H9 (cell line): ENCODE measurements at regions not wholly inside any gene's neighbourhood (a gene's known extent, or its start where the extent isn't known, plus 50 kb on each side); places are given as distances from the start of the nearest gene placed in this dataset.

Experiments
- DNase-seq: peaks from one replicate; pipeline ENCODE4 v3.0.0-alpha.2; 2017
- H2AFZ ChIP-seq: one replicate; pipeline ENCODE4 v1.6.1; 2013; ENCODE audit warnings: mild to moderate bottlenecking, low read length, control low read depth, moderate library complexity
- H2AK5ac ChIP-seq: 2 replicates; pipeline ENCODE4 v1.6.1; 2013; ENCODE audit warnings: low read length, control low read depth, mixed read lengths; ENCODE audit not compliant: insufficient read length
- H2BK120ac ChIP-seq: one replicate; pipeline ENCODE4 v1.6.1; 2013; ENCODE audit warnings: low read depth, mild to moderate bottlenecking, low read length, control low read depth, inconsistent platforms; ENCODE audit not compliant: poor library complexity, severe bottlenecking
- H2BK12ac ChIP-seq: 2 replicates; pipeline ENCODE4 v1.6.1; 2013; ENCODE audit warnings: low read length, control low read depth, mixed read lengths, low read depth; ENCODE audit not compliant: insufficient read length
- H2BK15ac ChIP-seq: 2 replicates; pipeline ENCODE4 v1.6.1; 2013; ENCODE audit warnings: low read depth, low read length, control low read depth
- H2BK20ac ChIP-seq: one replicate; pipeline ENCODE4 v1.6.1; 2013; ENCODE audit warnings: low read depth, mild to moderate bottlenecking, low read length, control low read depth, inconsistent platforms; ENCODE audit not compliant: poor library complexity, severe bottlenecking
- H2BK5ac ChIP-seq: 2 replicates; pipeline ENCODE4 v1.6.1; 2013; ENCODE audit warnings: low read length, control low read depth, mixed read lengths; ENCODE audit not compliant: insufficient read length
- H3K14ac ChIP-seq: 2 replicates; pipeline ENCODE4 v1.6.1; 2013; ENCODE audit warnings: low read length, control low read depth; ENCODE audit not compliant: insufficient read depth
- H3K18ac ChIP-seq: 2 replicates; pipeline ENCODE4 v1.6.1; 2013; ENCODE audit warnings: low read depth, mild to moderate bottlenecking, mixed read lengths, low read length, control low read depth; ENCODE audit not compliant: insufficient read length
- H3K23ac ChIP-seq: 2 replicates; pipeline ENCODE4 v1.6.1; 2013; ENCODE audit warnings: low read length, control low read depth, mixed read lengths, low read depth; ENCODE audit not compliant: insufficient read length
- H3K23me2 ChIP-seq: 2 replicates; pipeline ENCODE4 v1.6.1; 2013; ENCODE audit warnings: low read depth, mild to moderate bottlenecking, mixed read lengths, low read length, control low read depth; ENCODE audit not compliant: insufficient read length, poor library complexity, severe bottlenecking
- H3K27ac ChIP-seq: 2 replicates; pipeline ENCODE4 v1.5.1; 2013; ENCODE audit warnings: low read length, control low read depth, mixed read lengths, low read depth; ENCODE audit not compliant: insufficient read length
- H3K27me3 ChIP-seq: 2 replicates; pipeline ENCODE4 v1.6.1; 2013; ENCODE audit warnings: low read length, control low read depth, inconsistent platforms; ENCODE audit not compliant: insufficient read depth
- H3K4ac ChIP-seq: 2 replicates; pipeline ENCODE4 v1.6.1; 2013; ENCODE audit warnings: low read depth, mild to moderate bottlenecking, control low read depth, inconsistent platforms, low read length, moderate library complexity
- H3K4me1 ChIP-seq: 2 replicates; pipeline ENCODE4 v1.6.1; 2013; ENCODE audit warnings: low read length, control low read depth, inconsistent platforms; ENCODE audit not compliant: insufficient read depth
- H3K4me2 ChIP-seq: 2 replicates; pipeline ENCODE4 v1.6.1; 2013; ENCODE audit warnings: low read length, control low read depth, mixed read lengths; ENCODE audit not compliant: insufficient read length, insufficient read depth
- H3K56ac ChIP-seq: 2 replicates; pipeline ENCODE4 v1.6.1; 2013; ENCODE audit warnings: low read depth, mild to moderate bottlenecking, mixed read lengths, low read length, control low read depth; ENCODE audit not compliant: insufficient read length
- H3K79me1 ChIP-seq: 2 replicates; pipeline ENCODE4 v1.6.1; 2013; ENCODE audit warnings: low read depth, mild to moderate bottlenecking, moderate library complexity, low read length, control low read depth, inconsistent platforms; ENCODE audit not compliant: insufficient read depth, poor library complexity, severe bottlenecking
- H3K79me2 ChIP-seq: 2 replicates; pipeline ENCODE4 v1.6.1; 2013; ENCODE audit warnings: low read length, control low read depth, inconsistent platforms; ENCODE audit not compliant: insufficient read depth
- H3K9ac ChIP-seq: 2 replicates; pipeline ENCODE4 v1.6.1; 2013; ENCODE audit warnings: low read length, control low read depth, mixed read lengths; ENCODE audit not compliant: insufficient read length; ENCODE audit errors: extremely low read depth
- H3K9me3 ChIP-seq: one replicate; pipeline ENCODE4 v1.6.1; 2013; ENCODE audit warnings: low read depth, low read length, inconsistent platforms; ENCODE audit not compliant: control insufficient read depth
- H3T11ph ChIP-seq: one replicate; pipeline ENCODE4 v1.6.1; 2013; ENCODE audit warnings: mild to moderate bottlenecking, low read length, control low read depth, inconsistent platforms
- H4K20me1 ChIP-seq: one replicate; pipeline ENCODE4 v1.6.1; 2013; ENCODE audit not compliant: control insufficient read depth, insufficient read length, insufficient read depth
- H4K5ac ChIP-seq: 2 replicates; pipeline ENCODE4 v1.6.1; 2013; ENCODE audit warnings: low read depth, mild to moderate bottlenecking, mixed read lengths, low read length, control low read depth; ENCODE audit not compliant: insufficient read length
- H4K8ac ChIP-seq: replicated peaks from 2 replicates; pipeline ENCODE4 v1.6.1; 2013; ENCODE audit warnings: low read length, control low read depth, mixed read lengths, low read depth; ENCODE audit not compliant: insufficient read length
- H4K91ac ChIP-seq: 2 replicates; pipeline ENCODE4 v1.6.1; 2013; ENCODE audit warnings: low read depth, mild to moderate bottlenecking, moderate library complexity, mixed read lengths, low read length, control low read depth; ENCODE audit not compliant: insufficient read length
- H3K27ac Mint-ChIP-seq, 3 experiments: 2 replicates in 2 of 3; 3 replicates in 1 of 3; pipeline ENCODE4 v1.8.0; 2020 to 2021; ENCODE audit warnings: mixed read lengths in 3 of 3, mild to moderate bottlenecking in 1 of 3, moderate library complexity in 1 of 3
- H3K27me3 Mint-ChIP-seq: 2 replicates; pipeline ENCODE4 v1.8.0; 2021; ENCODE audit warnings: low read depth, mild to moderate bottlenecking, moderate library complexity, mixed read lengths
- H3K36me3 Mint-ChIP-seq, 3 experiments: 2 replicates in 2 of 3; 3 replicates in 1 of 3; pipeline ENCODE4 v1.8.0; 2020 to 2021; ENCODE audit warnings: low read depth in 3 of 3, mixed read lengths in 3 of 3; ENCODE audit not compliant: insufficient read depth in 1 of 3
- H3K4me1 Mint-ChIP-seq, 2 experiments: 2 replicates each; pipeline ENCODE4 v1.8.0; 2020; ENCODE audit warnings: mixed read lengths in 2 of 2
- H3K4me3 Mint-ChIP-seq, 2 experiments: 2 replicates in 1 of 2; 3 replicates in 1 of 2; pipeline ENCODE4 v1.8.0; 2020 to 2021; ENCODE audit warnings: mild to moderate bottlenecking in 2 of 2, mixed read lengths in 2 of 2, moderate library complexity in 1 of 2
- H3K9me3 Mint-ChIP-seq, 2 experiments: 2 replicates in 1 of 2; 3 replicates in 1 of 2; pipeline ENCODE4 v1.8.0; 2020; ENCODE audit warnings: mild to moderate bottlenecking in 2 of 2, mixed read lengths in 2 of 2, moderate library complexity in 1 of 2
- WGBS: extraction: QIAGEN DNeasy Blood & Tissue Kit; methylation state at CpG from one replicate; pipeline ENCODE4 v1.1.7; 2013; ENCODE audit warnings: missing lambda C conversion rate, low lambda C conversion rate, mixed read lengths; ENCODE audit not compliant: insufficient read length; ENCODE audit errors: extremely low coverage; 5-methylcytosine and 5-hydroxymethylcytosine counted together
- TF ChIP-seq, protein P1 (sequence below): fragments of 200-600 bp; sonication (generic); conservative IDR thresholded peaks from 3 replicates; pipeline ENCODE4 v1.8.0; 2021; ENCODE audit warnings: antibody characterized with exemption, mild to moderate bottlenecking

DNA sequence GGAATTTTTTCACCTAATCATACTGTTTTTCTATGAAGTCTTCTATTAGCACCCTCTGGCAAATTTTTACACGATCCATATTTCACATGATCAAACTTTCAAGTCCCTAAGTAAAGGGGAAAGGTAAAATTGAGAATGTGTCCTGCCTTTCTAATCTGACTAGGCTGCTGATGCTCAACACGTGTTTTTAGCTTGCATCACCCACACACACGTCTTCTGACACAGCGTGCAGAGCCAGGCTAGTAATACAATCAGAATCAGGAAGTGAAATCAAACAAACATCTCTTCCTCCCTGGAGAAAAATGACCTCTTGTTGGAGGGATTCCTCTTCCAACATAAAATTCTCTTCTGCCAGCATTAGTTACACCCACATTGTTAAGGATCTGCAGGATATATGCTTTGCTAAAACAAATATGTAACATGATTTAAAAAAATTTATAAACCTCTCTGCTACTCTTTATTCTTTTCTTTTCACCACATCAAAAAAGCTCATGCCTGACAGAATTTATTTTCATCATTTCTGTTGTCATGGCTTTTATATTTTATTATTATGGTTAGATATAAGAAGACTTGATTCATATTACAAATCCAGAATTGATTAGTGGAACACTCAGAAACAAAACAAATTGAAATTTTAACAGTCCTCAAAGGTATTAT is 122.4 kb downstream of the RAP2B start:
- H3K4me1 Mint-ChIP-seq, result peaks cover 6 to 9% of the 10 kb centered on the region in 2 experiments
- no peaks in the 10 kb centered on the region; a peak in 1 of 5 replicates for H3K9me3 Mint-ChIP-seq
- no peaks in the 10 kb centered on the region for H3K23me2 ChIP-seq
- H3K27ac ChIP-seq, result no peak overlapping the region
- no peak overlapping the region for H3K18ac ChIP-seq
- H2BK5ac ChIP-seq, result no peak overlapping the region
- no peaks in the 10 kb centered on the region; the same call in 1 of the 2 replicates for H3K4me1 ChIP-seq
- H3K56ac ChIP-seq, result no peak overlapping the region
- H3K27me3 ChIP-seq, result no peaks in the 10 kb centered on the region
- H3K9ac ChIP-seq, result no peak overlapping the region
- no peaks in the 10 kb centered on the region for H3K9me3 ChIP-seq
- no peak overlapping the region for H3T11ph ChIP-seq
- H3K23ac ChIP-seq, result no peak overlapping the region
- no peak overlapping the region for H2BK12ac ChIP-seq
- H3K79me1 ChIP-seq, result no peaks in the 10 kb centered on the region
- no peaks in the 10 kb centered on the region for H3K36me3 Mint-ChIP-seq
- peak overlapping the region in 1 of 3 experiments; percentile 63; a peak in 1 of 7 replicates for H3K27ac Mint-ChIP-seq
- no peak for DNase-seq
- H2BK20ac ChIP-seq, result no peak overlapping the region
- no peak overlapping the region for H2BK15ac ChIP-seq
- TF ChIP-seq, protein P1, sequence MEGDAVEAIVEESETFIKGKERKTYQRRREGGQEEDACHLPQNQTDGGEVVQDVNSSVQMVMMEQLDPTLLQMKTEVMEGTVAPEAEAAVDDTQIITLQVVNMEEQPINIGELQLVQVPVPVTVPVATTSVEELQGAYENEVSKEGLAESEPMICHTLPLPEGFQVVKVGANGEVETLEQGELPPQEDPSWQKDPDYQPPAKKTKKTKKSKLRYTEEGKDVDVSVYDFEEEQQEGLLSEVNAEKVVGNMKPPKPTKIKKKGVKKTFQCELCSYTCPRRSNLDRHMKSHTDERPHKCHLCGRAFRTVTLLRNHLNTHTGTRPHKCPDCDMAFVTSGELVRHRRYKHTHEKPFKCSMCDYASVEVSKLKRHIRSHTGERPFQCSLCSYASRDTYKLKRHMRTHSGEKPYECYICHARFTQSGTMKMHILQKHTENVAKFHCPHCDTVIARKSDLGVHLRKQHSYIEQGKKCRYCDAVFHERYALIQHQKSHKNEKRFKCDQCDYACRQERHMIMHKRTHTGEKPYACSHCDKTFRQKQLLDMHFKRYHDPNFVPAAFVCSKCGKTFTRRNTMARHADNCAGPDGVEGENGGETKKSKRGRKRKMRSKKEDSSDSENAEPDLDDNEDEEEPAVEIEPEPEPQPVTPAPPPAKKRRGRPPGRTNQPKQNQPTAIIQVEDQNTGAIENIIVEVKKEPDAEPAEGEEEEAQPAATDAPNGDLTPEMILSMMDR, result no peak
- H4K91ac ChIP-seq, result no peak overlapping the region
- no peak overlapping the region for H4K5ac ChIP-seq
- no peak overlapping the region for H2BK120ac ChIP-seq
- H3K4ac ChIP-seq, result no peak overlapping the region
- H3K4me3 Mint-ChIP-seq, result no peak overlapping the region
- H4K20me1 ChIP-seq, result no peaks in the 10 kb centered on the region
- no peaks in the 10 kb centered on the region for H3K79me2 ChIP-seq
- no peak overlapping the region for H3K14ac ChIP-seq
- no peak overlapping the region for H2AK5ac ChIP-seq
- no peaks in the 10 kb centered on the region for H3K27me3 Mint-ChIP-seq
- no peak overlapping the region for H4K8ac ChIP-seq
- WGBS, result no CpG with 5 or more reads among the region's 4 CpGs
- no peak overlapping the region for H3K4me2 ChIP-seq
- H2AFZ ChIP-seq, result no peak overlapping the region
